ENCODE measurements at regions not wholly inside any gene's neighbourhood (a gene's known extent, or its start where the extent isn't known, plus 50 kb on each side); places are given as distances from the start of the nearest gene placed in this dataset.

DNA sequence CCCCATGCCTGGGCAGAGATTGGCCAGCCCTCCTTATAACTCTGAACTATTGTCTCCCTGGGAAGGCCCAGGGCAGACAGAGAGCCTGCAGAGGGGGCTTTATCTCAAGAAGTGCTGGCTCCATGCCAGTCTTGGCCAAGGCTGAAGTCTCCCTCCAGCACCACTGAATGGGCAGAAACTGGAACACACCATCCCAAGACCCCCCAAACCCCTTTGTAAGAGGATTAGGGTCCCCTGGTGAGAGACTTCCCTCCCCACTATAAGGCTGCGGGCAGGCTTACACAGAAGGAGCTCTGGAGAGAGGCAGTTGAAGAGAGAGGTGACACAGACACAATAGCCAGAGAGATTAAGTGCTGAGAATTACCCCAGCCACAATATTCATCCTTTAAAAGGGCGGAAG is 97.2 kb downstream of the NAV1 start:
- no peak overlapping the region for H3K4me3 Mint-ChIP-seq (ENCODE audit: unreplicated experiment)
- no peak for DNase-seq
- H3K36me3 Mint-ChIP-seq (ENCODE audit: unreplicated experiment): no peaks in the 10 kb centered on the region
- peaks cover 4% of the 10 kb centered on the region for H3K9me3 Mint-ChIP-seq (ENCODE audit: unreplicated experiment)
- H3K27me3 Mint-ChIP-seq (ENCODE audit: unreplicated experiment): peaks cover 8% of the 10 kb centered on the region
- H3K4me1 Mint-ChIP-seq (ENCODE audit: low read depth, unreplicated experiment): peaks cover 20% of the 10 kb centered on the region
- TF ChIP-seq, protein P1, sequence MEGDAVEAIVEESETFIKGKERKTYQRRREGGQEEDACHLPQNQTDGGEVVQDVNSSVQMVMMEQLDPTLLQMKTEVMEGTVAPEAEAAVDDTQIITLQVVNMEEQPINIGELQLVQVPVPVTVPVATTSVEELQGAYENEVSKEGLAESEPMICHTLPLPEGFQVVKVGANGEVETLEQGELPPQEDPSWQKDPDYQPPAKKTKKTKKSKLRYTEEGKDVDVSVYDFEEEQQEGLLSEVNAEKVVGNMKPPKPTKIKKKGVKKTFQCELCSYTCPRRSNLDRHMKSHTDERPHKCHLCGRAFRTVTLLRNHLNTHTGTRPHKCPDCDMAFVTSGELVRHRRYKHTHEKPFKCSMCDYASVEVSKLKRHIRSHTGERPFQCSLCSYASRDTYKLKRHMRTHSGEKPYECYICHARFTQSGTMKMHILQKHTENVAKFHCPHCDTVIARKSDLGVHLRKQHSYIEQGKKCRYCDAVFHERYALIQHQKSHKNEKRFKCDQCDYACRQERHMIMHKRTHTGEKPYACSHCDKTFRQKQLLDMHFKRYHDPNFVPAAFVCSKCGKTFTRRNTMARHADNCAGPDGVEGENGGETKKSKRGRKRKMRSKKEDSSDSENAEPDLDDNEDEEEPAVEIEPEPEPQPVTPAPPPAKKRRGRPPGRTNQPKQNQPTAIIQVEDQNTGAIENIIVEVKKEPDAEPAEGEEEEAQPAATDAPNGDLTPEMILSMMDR (IDR thresholded peaks at IDR 0.05; ENCODE audit: partially characterized antibody, unreplicated experiment): no peak
- H3K27ac Mint-ChIP-seq (ENCODE audit: unreplicated experiment): no peak overlapping the region

DNA sequence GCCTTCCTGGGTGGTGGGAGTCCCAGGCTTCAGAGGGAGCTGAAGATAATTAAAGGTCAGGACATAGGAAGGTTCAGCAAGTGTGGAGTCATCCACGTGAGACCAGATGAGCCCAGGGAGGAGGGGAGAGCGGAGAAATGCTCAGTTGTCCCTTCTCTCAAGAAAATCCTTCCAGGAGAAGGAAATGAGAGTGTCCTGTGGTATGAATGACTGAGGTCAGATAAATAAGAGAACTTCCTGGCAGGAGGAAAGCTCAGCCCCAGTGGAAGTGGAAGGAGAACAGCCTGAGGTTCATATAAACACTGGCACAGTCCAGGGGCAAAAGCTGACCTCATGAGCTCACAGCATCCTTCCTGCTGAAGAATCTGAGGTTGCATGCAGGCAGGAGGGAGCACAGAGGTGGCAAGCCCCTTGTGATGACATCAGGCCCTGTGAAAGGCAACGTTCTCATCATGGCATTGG is 97.6 kb downstream of the NAV1 start:
- peaks cover 4% of the 10 kb centered on the region for H3K9me3 Mint-ChIP-seq (ENCODE audit: unreplicated experiment)
- no peaks in the 10 kb centered on the region for H3K36me3 Mint-ChIP-seq (ENCODE audit: unreplicated experiment)
- no peak for DNase-seq
- peaks cover 19% of the 10 kb centered on the region for H3K4me1 Mint-ChIP-seq (ENCODE audit: low read depth, unreplicated experiment)
- TF ChIP-seq, protein P1 (IDR thresholded peaks at IDR 0.05; ENCODE audit: partially characterized antibody, unreplicated experiment): no peak
- peaks cover 8% of the 10 kb centered on the region for H3K27me3 Mint-ChIP-seq (ENCODE audit: unreplicated experiment)
- H3K4me3 Mint-ChIP-seq (ENCODE audit: unreplicated experiment): no peak overlapping the region
- no peak overlapping the region for H3K27ac Mint-ChIP-seq (ENCODE audit: unreplicated experiment)

DNA sequence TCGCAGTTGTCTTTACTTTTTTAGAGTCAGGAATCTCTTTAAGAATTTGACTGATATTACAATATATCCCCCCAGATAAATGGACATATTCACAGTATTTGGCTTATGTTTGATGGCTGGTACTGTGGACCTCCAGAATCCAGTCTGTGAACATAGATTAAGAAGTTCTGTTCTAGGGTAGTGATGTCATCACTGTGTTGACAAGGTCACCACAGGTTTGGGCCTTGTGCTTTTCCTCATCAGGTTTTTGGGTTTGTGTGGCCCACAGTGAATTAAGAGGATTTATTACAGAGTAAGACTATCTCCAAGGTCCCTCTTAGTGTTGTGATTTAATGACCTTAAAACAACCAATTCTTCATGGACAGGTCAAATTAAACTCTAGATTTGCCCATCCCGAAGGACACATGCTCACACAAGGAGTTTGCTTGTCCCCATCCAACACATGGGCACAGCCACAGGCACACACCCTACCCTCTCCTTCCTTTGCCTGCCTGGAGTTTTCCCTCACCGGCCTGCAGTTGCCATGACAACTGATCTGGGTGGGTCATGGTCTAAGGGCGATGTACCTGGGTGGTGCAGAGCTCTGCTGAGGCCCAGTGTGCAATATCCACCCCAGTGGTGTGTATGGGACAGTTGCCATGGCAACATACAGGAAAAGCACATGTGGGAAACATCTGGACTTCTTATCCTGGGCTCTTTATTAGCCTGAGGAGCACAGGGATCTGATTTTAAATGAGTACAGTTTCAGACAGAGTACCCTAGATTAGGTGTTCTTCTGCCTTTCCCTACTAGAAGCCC is 98.6 kb downstream of the NAV1 start:
- DNase-seq: no peak
- TF ChIP-seq, protein P1 (IDR thresholded peaks at IDR 0.05; ENCODE audit: partially characterized antibody, unreplicated experiment): no peak
- no peak overlapping the region for H3K4me3 Mint-ChIP-seq (ENCODE audit: unreplicated experiment)
- H3K27me3 Mint-ChIP-seq (ENCODE audit: unreplicated experiment): peaks cover 9% of the 10 kb centered on the region
- H3K9me3 Mint-ChIP-seq (ENCODE audit: unreplicated experiment): peaks cover 6% of the 10 kb centered on the region
- H3K27ac Mint-ChIP-seq (ENCODE audit: unreplicated experiment): no peak overlapping the region
- no peaks in the 10 kb centered on the region for H3K36me3 Mint-ChIP-seq (ENCODE audit: unreplicated experiment)
- H3K4me1 Mint-ChIP-seq (ENCODE audit: low read depth, unreplicated experiment): peaks cover 19% of the 10 kb centered on the region

DNA sequence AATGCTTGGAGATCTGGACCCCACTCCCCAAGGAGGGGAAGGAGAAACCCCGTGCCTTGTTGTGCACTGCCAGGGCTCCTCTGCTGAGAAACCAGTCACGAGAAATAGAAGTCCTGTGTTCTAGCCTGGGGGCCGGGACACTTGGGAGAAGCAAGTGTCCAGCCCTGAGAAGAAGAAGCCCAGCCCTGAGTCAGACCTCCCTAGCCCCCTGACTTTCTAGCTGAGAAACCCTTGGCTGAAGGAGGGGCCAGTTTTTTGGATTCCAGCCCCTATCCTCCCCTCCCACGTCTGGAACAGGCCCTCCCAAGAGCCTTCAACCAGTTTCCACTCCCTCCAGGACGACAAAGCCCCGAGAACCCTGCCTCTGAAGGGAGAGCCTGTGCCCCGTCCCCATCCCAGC is 100.5 kb downstream of the NAV1 start:
- H3K27ac Mint-ChIP-seq (ENCODE audit: unreplicated experiment): no peak overlapping the region
- peaks cover 3% of the 10 kb centered on the region for H3K9me3 Mint-ChIP-seq (ENCODE audit: unreplicated experiment)

DNA sequence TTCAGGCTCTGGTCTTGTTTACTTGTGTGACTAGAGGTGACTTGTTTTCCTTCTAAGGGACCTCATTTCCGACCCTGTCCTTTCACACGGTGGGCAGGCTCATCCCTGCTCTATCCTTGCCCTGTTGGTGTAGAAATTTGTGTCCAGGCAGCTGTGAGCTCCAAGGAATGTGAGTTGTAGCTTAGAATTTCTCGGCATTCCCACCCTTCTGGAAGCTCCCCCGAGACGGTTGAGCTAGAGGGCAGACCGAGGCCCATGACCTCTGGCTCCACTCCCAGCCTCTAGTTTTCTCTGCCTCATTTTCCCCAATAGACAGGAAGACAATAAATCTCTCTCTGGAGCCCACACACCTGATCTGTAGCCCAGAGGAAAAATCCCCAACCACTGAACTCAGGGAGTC is 100.9 kb downstream of the NAV1 start:
- H3K9me3 Mint-ChIP-seq (ENCODE audit: unreplicated experiment): peaks cover 2% of the 10 kb centered on the region
- H3K4me3 Mint-ChIP-seq (ENCODE audit: unreplicated experiment): no peak overlapping the region
- no peaks in the 10 kb centered on the region for H3K36me3 Mint-ChIP-seq (ENCODE audit: unreplicated experiment)
- H3K27me3 Mint-ChIP-seq (ENCODE audit: unreplicated experiment): peaks cover 9% of the 10 kb centered on the region
- no peak for DNase-seq
- no peak overlapping the region for H3K27ac Mint-ChIP-seq (ENCODE audit: unreplicated experiment)
- H3K4me1 Mint-ChIP-seq (ENCODE audit: low read depth, unreplicated experiment): peaks cover 7% of the 10 kb centered on the region
- TF ChIP-seq, protein P1 (IDR thresholded peaks at IDR 0.05; ENCODE audit: partially characterized antibody, unreplicated experiment): no peak

More for the DNA sequence above, 100.5 kb downstream of the NAV1 start:
- Mint-ChIP-seq H3K4me1 (ENCODE audit: low read depth, unreplicated experiment) (peaks cover 8% of the 10 kb centered on the region), H3K4me3 (ENCODE audit: unreplicated experiment) (no peak overlapping the region), H3K36me3 (ENCODE audit: unreplicated experiment) (no peaks in the 10 kb centered on the region), H3K27me3 (ENCODE audit: unreplicated experiment) (peaks cover 9% of the 10 kb centered on the region)
- no peak for DNase-seq
- TF ChIP-seq, protein P1 (IDR thresholded peaks at IDR 0.05; ENCODE audit: partially characterized antibody, unreplicated experiment): no peak
